SU-DHL-6 (cell line): ENCODE measurements at regions not wholly inside any gene's neighbourhood (a gene's known extent, or its start where the extent isn't known, plus 50 kb on each side); places are given as distances from the start of the nearest gene placed in this dataset.

ENCODE experiments used
- H2AFZ ChIP-seq: fragments of 200-600 bp; sonication (generic); 2 replicates; pipeline ENCODE4 v1.6.1; 2014; ENCODE audit warnings: low read depth, mild to moderate bottlenecking, moderate library complexity, mixed read lengths, antibody characterized with exemption, low read length; ENCODE audit not compliant: severe bottlenecking
- H3F3A ChIP-seq: fragments of 200-600 bp; shearing (Covaris generic); 2 replicates; pipeline ENCODE4 v1.6.0; 2016; ENCODE audit warnings: antibody characterized with exemption, mild to moderate bottlenecking; ENCODE audit not compliant: insufficient read depth
- H3K27ac ChIP-seq: fragments of 200-600 bp; sonication (generic); 2 replicates; pipeline ENCODE4 v1.5.1; 2016; ENCODE audit warnings: low read depth, mild to moderate bottlenecking, low read length, moderate library complexity, mixed read lengths
- H3K27me3 ChIP-seq: fragments of 200-600 bp; sonication (generic), shearing (Covaris generic); 2 replicates; pipeline ENCODE4 v1.6.0; 2014; ENCODE audit warnings: mild to moderate bottlenecking, low read length
- H3K36me3 ChIP-seq: fragments of 200-600 bp; sonication (generic); 2 replicates; pipeline ENCODE4 v1.6.1; 2014; ENCODE audit warnings: mild to moderate bottlenecking, low read length, mixed read lengths
- H3K4me2 ChIP-seq: fragments of 300-600, 200-600 bp; shearing (Covaris generic), sonication (generic); 2 replicates; pipeline ENCODE4 v1.6.0; 2014; ENCODE audit warnings: low read length, low read depth, mild to moderate bottlenecking; ENCODE audit not compliant: poor library complexity, severe bottlenecking
- H3K4me3 ChIP-seq: fragments of 200-600 bp; sonication (generic); 2 replicates; pipeline ENCODE4 v1.5.1; 2014; ENCODE audit warnings: antibody characterized with exemption, low read length, mild to moderate bottlenecking, mixed read lengths; ENCODE audit not compliant: insufficient read depth, poor library complexity, severe bottlenecking
- H3K79me2 ChIP-seq: fragments of 200-600 bp; sonication (generic); 2 replicates; pipeline ENCODE4 v1.6.1; 2014; ENCODE audit warnings: mild to moderate bottlenecking, low read length, moderate library complexity; ENCODE audit not compliant: insufficient read depth
- H3K9ac ChIP-seq: fragments of 200-600 bp; sonication (generic); 2 replicates; pipeline ENCODE4 v1.7.0; 2014; ENCODE audit warnings: mild to moderate bottlenecking, low read length
- H3K9me2 ChIP-seq: fragments of 200-600 bp; sonication (generic); replicated peaks from 2 replicates; pipeline ENCODE4 v1.6.1; 2014; ENCODE audit warnings: low read length; ENCODE audit not compliant: insufficient read depth
- H3K9me3 ChIP-seq: fragments of 200-600 bp; sonication (generic); 2 replicates; pipeline ENCODE4 v1.6.1; 2014; ENCODE audit warnings: low read length, mixed read lengths; ENCODE audit not compliant: insufficient read depth
- H4K20me1 ChIP-seq: fragments of 200-600 bp; sonication (generic); 2 replicates; pipeline ENCODE4 v1.6.1; 2014; ENCODE audit warnings: low read depth, mild to moderate bottlenecking, antibody characterized with exemption, low read length, moderate library complexity, mixed read lengths
- CTCF ChIP-seq: fragments of 200-600 bp; sonication (generic); IDR thresholded peaks from one replicate; pipeline ENCODE4 v1.5.1; 2017; ENCODE audit warnings: antibody characterized with exemption, mild to moderate bottlenecking, low read length, moderate library complexity; ENCODE audit not compliant: insufficient read depth, poor library complexity, severe bottlenecking
- EZH2phosphoT487 ChIP-seq: fragments of 200-600 bp; sonication (generic), shearing (Covaris generic); conservative IDR thresholded peaks from 2 replicates; pipeline ENCODE4 v1.6.1; 2018; ENCODE audit warnings: mild to moderate bottlenecking, antibody characterized with exemption, low read length, moderate library complexity, mixed read lengths

GRCh38 chr4:126736133-126736518, 896.6 kb upstream of the INTU start:
- H3K36me3 ChIP-seq: no peaks in the 10 kb centered on the region
- no peak overlapping the region for H2AFZ ChIP-seq
- H3K9me3 ChIP-seq: no peaks in the 10 kb centered on the region
- no peaks in the 10 kb centered on the region for H3K9me2 ChIP-seq
- H3K27ac ChIP-seq: no peak overlapping the region
- no peaks in the 10 kb centered on the region for H3F3A ChIP-seq
- H3K79me2 ChIP-seq: no peaks in the 10 kb centered on the region
- TF ChIP-seq CTCF: no peak
- H3K9ac ChIP-seq: no peak overlapping the region
- no peak overlapping the region for H3K4me2 ChIP-seq
- no peaks in the 10 kb centered on the region for H4K20me1 ChIP-seq
- H3K27me3 ChIP-seq: no peaks in the 10 kb centered on the region
- no peak overlapping the region for H3K4me3 ChIP-seq

GRCh38 chr4:126737899-126738526, 894.7 kb upstream of the INTU start:
- Histone ChIP-seq H3F3A (no peaks in the 10 kb centered on the region), H3K27ac (no peak overlapping the region), H4K20me1 (no peaks in the 10 kb centered on the region), H3K9me3 (no peaks in the 10 kb centered on the region), H3K36me3 (no peaks in the 10 kb centered on the region), H3K9me2 (no peaks in the 10 kb centered on the region), H3K4me2 (no peak overlapping the region), H2AFZ (no peak overlapping the region), H3K79me2 (no peaks in the 10 kb centered on the region), H3K4me3 (no peak overlapping the region), H3K9ac (no peak overlapping the region), H3K27me3 (no peaks in the 10 kb centered on the region)
- TF ChIP-seq EZH2phosphoT487 (no peak), CTCF (no peak)

- Histone ChIP-seq H3K9me2 (no peaks in the 10 kb centered on the region), H4K20me1 (no peaks in the 10 kb centered on the region), H3K79me2 (no peaks in the 10 kb centered on the region), H2AFZ (no peak overlapping the region), H3K27me3 (no peaks in the 10 kb centered on the region), H3K9me3 (no peaks in the 10 kb centered on the region), H3F3A (no peaks in the 10 kb centered on the region), H3K36me3 (no peaks in the 10 kb centered on the region), H3K9ac (no peak overlapping the region), H3K4me3 (no peak overlapping the region), H3K4me2 (no peak overlapping the region), H3K27ac (no peak overlapping the region)
- TF ChIP-seq CTCF (no peak), EZH2phosphoT487 (no peak)
Observed at GRCh38 chr4:126738527-126738923, 894.2 kb upstream of the INTU start.
